ENCODE measurements at regions not wholly inside any gene's neighbourhood (a gene's known extent, or its start where the extent isn't known, plus 50 kb on each side); places are given as distances from the start of the nearest gene placed in this dataset.

GRCh38 chr2:7352191-7352590 lies 435.0 kb downstream of the RNF144A start:
- Histone ChIP-seq H3K9me3 (ENCODE audit: control insufficient read depth, low read length) (no peaks in the 10 kb centered on the region), H3K27me3 (ENCODE audit: control insufficient read depth, insufficient read depth, low read length, poor library complexity, severe bottlenecking) (peaks cover 45% of the 10 kb centered on the region), H3K36me3 (ENCODE audit: control insufficient read depth, insufficient read depth, low read length) (no peaks in the 10 kb centered on the region), H3K4me3 (ENCODE audit: low read length) (no peak overlapping the region), H3K9ac (ENCODE audit: extremely low read depth, low read length, poor library complexity, severe bottlenecking) (no peak overlapping the region), H3K27ac (ENCODE audit: low read depth, low read length) (no peak overlapping the region), H3K4me1 (ENCODE audit: control insufficient read depth, insufficient read depth, low read length) (no peaks in the 10 kb centered on the region)
- Mint-ChIP-seq H3K27ac (no peak overlapping the region), H3K36me3 (ENCODE audit: low read depth) (no peaks in the 10 kb centered on the region), H3K4me3 (no peak overlapping the region), H3K27me3 (ENCODE audit: insufficient read depth) (peaks cover 50% of the 10 kb centered on the region), H3K9me3 (no peaks in the 10 kb centered on the region), H3K4me1 (no peaks in the 10 kb centered on the region)
- TF ChIP-seq CTCF (conservative IDR thresholded peaks at IDR 0.05), result no peak
- 94 to 97% methylated on average over 5 of the region's 5 CpGs for WGBS, 2 experiments (ENCODE audit: insufficient coverage in 1 of 2, insufficient read length in 1 of 2)
- DNase-seq, result no peak

GRCh38 chr2:7353571-7353970 lies 436.4 kb downstream of the RNF144A start:
- no peak for TF ChIP-seq CTCF (conservative IDR thresholded peaks at IDR 0.05)
- Mint-ChIP-seq H3K36me3 (ENCODE audit: low read depth) (no peaks in the 10 kb centered on the region), H3K27me3 (ENCODE audit: insufficient read depth) (peaks cover 36% of the 10 kb centered on the region), H3K4me3 (no peak overlapping the region), H3K27ac (no peak overlapping the region), H3K4me1 (peaks cover 2% of the 10 kb centered on the region), H3K9me3 (no peaks in the 10 kb centered on the region)
- peaks cover 2% of the 10 kb centered on the region for H3K4me1 ChIP-seq (ENCODE audit: control insufficient read depth, insufficient read depth, low read length)
- no peaks in the 10 kb centered on the region for H3K9me3 ChIP-seq (ENCODE audit: control insufficient read depth, low read length)
- H3K9ac ChIP-seq (ENCODE audit: extremely low read depth, low read length, poor library complexity, severe bottlenecking), result no peak overlapping the region
- 90 to 92% methylated on average over 4 of the region's 4 CpGs for WGBS, 2 experiments (ENCODE audit: insufficient coverage in 1 of 2, insufficient read length in 1 of 2)
- no peak overlapping the region for H3K27ac ChIP-seq (ENCODE audit: low read depth, low read length)
- H3K27me3 ChIP-seq (ENCODE audit: control insufficient read depth, insufficient read depth, low read length, poor library complexity, severe bottlenecking), result peaks cover 32% of the 10 kb centered on the region
- no peaks in the 10 kb centered on the region for H3K36me3 ChIP-seq (ENCODE audit: control insufficient read depth, insufficient read depth, low read length)
- H3K4me3 ChIP-seq (ENCODE audit: low read length), result no peak overlapping the region
- DNase-seq, result no peak

GRCh38 chr2:7355781-7356180 lies 438.6 kb downstream of the RNF144A start:
- Mint-ChIP-seq H3K27me3 (ENCODE audit: insufficient read depth) (peaks cover 15% of the 10 kb centered on the region), H3K9me3 (no peaks in the 10 kb centered on the region), H3K27ac (no peak overlapping the region), H3K36me3 (ENCODE audit: low read depth) (no peaks in the 10 kb centered on the region), H3K4me1 (peaks cover 19% of the 10 kb centered on the region), H3K4me3 (no peak overlapping the region)
- H3K27ac ChIP-seq (ENCODE audit: low read depth, low read length), result no peak overlapping the region
- peaks cover 9% of the 10 kb centered on the region for H3K27me3 ChIP-seq (ENCODE audit: control insufficient read depth, insufficient read depth, low read length, poor library complexity, severe bottlenecking)
- H3K9me3 ChIP-seq (ENCODE audit: control insufficient read depth, low read length), result no peaks in the 10 kb centered on the region
- no peaks in the 10 kb centered on the region for H3K36me3 ChIP-seq (ENCODE audit: control insufficient read depth, insufficient read depth, low read length)
- no peak for DNase-seq
- no peak overlapping the region for H3K4me3 ChIP-seq (ENCODE audit: low read length)
- TF ChIP-seq CTCF (conservative IDR thresholded peaks at IDR 0.05), result no peak
- H3K4me1 ChIP-seq (ENCODE audit: control insufficient read depth, insufficient read depth, low read length), result peaks cover 3% of the 10 kb centered on the region
- H3K9ac ChIP-seq (ENCODE audit: extremely low read depth, low read length, poor library complexity, severe bottlenecking), result no peak overlapping the region
- WGBS, 2 experiments (ENCODE audit: insufficient coverage in 1 of 2, insufficient read length in 1 of 2), result 87 to 91% methylated on average over 7 to 10 of the region's 10 CpGs

Data from endodermal cell (in vitro differentiated cells).